GM21447 (cell line): ENCODE measurements at regions not wholly inside any gene's neighbourhood (a gene's known extent, or its start where the extent isn't known, plus 50 kb on each side); places are given as distances from the start of the nearest gene placed in this dataset.
"Not testable (repeated sequence)": the region's sequence is repeated elsewhere in the genome, so short reads cannot be mapped to it uniquely, and the experiment has no call there.

Experiments
- ATAC-seq: cut with Tn5 transposase; IDR thresholded peaks from one replicate; pipeline ENCODE4 v1.9.1; 2021; ENCODE audit not compliant: unreplicated experiment

DNA sequence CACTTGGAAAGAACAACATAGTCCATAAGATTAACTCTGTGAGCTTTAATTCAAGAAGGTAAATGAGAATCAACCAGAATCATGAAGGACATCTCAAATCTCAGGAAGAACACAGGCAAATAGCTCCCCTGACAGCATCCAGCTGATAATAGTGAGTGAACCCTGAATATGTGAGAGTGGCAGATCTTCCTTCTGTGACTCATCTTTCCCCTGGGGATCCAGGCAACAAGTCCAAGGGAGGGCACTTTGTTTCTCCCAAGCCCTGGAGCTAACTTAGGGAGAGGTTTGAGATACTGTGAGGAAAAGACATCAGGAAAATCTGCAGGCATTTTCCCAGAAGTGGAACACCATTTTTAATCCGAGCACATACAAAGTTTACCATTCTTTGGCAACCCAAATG lies 763.9 kb upstream of the MGAT4C start:
- ATAC-seq: no peak

- ATAC-seq: no peak
These were observed 759.2 kb upstream of the MGAT4C start for GRCh38 chr12:87015352-87015751.

GRCh38 chr12:87008785-87009384 lies 752.7 kb upstream of the MGAT4C start:
- ATAC-seq: no peak

GRCh38 chr12:87001102-87001501 lies 744.9 kb upstream of the MGAT4C start:
- no peak for ATAC-seq

GRCh38 chr12:86985298-86985697 lies 729.1 kb upstream of the MGAT4C start:
- no peak for ATAC-seq

GRCh38 chr12:86970595-86970994 lies 714.4 kb upstream of the MGAT4C start:
- ATAC-seq: not testable (repeated sequence)

DNA sequence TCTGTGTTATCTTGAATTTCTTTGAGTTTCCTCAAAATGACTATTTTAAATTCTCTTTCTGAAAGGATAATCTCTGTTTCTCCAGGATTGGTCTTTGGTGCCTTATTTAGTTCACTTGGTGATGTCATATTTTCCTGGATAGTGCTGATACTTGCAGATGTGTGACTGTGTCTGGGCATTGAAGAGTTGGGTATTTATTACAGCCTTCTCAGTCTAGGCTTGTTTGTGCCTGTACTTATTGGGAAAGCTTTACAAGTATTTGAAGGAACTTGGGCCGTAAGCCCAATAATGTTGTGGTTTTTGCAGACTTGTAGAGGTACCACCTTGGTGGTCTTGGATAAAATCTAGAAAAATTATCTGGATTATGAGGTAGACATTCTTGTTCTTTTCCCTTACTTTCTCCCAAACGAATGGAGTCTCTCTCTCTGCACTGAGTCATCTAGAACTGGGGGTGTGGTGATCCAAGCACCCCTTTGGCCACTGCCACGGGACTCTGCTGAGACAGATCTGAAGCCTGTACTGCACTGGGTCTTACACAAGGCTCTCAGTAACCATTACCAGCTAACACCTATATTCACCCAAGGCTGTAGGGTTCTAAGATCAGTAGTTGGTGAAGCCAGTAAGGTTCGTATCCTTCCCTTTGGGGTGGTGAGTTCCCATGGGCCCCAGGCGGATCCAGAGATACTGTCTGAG lies 703.7 kb upstream of the MGAT4C start:
- no peak for ATAC-seq

DNA sequence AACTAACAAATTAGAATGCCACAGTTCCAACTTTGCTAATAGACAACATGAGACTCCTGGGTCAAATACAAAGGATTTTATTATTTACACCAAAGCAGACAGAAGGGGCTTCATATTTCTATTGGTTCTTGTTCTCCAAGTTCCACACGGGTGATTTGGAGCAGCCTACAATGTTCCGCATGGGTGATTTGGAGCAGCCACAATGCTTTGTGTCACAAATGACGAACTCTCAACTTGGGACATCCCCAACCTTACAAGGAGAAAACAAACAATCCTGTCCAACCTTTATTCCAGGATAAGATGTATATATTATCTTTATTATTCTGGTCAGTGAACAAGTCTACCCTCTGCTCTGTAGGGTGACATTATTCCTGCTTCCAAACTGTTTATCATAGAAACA lies 694.3 kb upstream of the MGAT4C start:
- no peak for ATAC-seq

DNA sequence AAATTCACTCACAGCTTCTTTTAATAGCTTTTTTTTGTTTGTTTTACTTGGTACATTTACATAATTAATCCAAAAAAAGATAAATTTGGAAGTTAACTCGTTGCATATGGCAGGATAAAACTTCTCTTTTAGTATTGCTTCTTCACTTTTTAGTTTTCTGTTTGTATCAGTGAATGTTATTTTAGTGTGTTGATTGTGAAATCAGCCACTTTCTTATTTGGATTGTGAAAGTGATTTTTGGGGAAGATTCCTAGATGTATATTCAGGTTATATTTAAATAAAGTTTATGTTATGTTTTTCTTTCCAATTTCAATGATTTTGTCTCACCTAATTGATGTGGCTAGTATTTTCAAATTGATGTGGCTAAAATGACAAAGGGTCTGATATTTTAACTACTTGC lies 693.9 kb upstream of the MGAT4C start:
- no peak for ATAC-seq

DNA sequence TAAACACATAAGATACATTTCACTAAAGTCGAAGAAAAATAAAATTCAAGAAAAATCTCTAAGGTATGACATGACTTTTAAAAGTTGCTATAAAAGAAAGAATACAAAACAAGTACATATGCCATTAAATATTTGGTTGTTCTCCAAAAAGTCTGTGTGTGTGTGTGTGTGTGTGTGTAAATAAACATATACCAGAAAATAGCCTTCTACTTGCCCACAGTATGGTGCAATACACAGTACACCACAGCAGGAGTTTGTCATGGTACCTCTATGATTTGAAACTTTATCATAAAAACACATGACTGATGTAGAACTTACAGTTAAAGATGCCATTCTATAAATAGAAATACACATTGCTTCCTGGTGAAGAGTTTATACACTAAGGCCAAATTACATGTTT lies 692.7 kb upstream of the MGAT4C start:
- no peak for ATAC-seq

- no peak for ATAC-seq
These were observed 689.5 kb upstream of the MGAT4C start for GRCh38 chr12:86945685-86946196.

GRCh38 chr12:86944197-86944819 lies 688.1 kb upstream of the MGAT4C start:
- not testable (repeated sequence) for ATAC-seq

- ATAC-seq: no peak
These were observed 675.5 kb upstream of the MGAT4C start for GRCh38 chr12:86931714-86932113.

DNA sequence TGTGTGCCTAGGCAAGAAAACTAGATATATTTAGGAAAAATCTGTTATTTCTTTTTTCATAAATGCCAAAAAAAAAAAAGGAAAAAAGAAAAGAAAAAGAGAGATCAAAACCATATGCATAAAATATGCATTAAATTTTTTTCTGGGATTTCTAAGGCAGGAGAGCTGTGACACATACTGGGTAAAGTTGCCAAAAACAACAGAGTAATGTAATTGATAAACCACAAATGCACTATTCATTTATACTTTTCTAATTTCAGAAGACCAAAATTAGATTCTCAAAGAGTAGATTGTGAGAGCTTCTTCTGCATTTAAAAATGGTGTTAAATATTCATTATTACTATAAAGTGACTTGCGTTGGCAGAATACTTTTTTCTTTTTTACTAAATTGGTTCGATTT lies 673.8 kb upstream of the MGAT4C start:
- ATAC-seq: no peak

DNA sequence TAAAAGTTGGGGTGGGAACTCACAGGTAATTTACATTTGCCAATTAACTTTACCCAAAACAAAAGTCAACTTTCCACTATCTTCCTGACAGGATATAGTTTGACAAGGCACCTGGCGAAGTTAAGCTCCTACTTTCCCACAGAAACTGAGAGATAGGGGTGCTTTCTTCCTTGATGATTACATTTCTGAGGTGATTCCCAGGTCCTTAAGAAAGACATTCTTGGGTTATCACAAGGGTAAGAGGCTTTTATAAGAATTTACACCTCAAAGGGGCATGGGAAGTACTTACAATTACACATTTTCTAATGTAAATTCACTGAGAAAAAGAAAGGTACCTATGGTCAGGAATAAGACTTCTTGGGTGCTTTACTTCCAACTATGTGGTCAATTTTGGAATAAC lies 660.9 kb upstream of the MGAT4C start:
- no peak for ATAC-seq

DNA sequence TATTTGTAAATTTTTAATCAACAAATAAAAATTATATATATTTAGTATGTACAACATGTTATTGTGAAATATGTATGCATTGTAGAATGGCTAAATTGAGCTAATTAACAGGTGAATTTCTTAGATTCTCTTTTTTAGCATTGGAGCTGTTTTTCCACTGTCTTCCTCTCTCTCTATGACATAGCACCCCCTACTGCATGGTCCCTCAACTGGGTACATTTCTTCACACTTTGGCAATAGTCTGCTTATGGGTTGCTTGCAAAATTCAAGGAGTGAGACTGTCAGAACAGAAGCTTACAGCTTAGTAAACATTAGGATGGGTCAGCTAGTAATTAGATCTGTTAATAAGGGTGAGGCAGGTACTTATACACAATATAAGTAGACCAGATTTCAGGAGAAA lies 658.5 kb upstream of the MGAT4C start:
- no peak for ATAC-seq

DNA sequence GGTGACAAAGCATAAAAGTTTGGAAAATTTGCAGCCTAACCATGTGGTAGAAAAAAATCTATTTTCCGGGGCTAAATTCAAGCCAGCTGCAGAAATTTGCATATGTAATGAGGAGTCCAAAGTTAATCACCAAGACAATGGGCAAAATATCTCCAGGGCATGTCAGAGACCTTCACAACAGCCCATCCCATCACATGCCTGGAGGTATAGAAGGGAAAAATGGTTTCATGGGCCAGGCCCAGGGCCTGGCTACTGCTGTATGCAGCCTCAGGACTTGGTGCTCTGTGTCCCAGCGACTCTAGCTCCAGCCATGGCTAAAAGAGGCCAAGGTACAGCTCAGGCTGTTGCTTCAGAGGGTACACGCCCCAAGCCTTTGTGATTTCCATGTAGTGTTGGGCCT lies 655.8 kb upstream of the MGAT4C start:
- ATAC-seq: no peak

GRCh38 chr12:86903159-86903558 lies 647.0 kb upstream of the MGAT4C start:
- no peak for ATAC-seq

DNA sequence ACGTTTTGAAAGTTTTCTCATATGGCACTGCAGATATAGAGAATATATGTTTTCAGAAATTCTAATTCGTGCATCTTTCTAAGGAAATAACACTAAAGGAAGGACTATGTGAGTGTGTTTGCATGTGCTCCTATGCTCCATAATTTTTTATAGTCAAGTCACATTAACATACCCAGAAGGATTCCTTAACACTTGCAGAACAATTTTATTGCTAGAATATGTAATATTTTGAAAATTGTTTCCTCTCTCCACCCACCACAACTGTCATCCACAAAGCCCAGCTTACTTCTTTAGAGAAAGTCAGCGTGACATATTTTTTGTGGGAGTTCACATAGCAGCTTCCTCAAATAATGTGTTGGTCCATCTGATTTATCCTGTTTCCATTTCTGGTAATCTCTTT lies 604.6 kb upstream of the MGAT4C start:
- no peak for ATAC-seq

- no peak for ATAC-seq
These were observed 596.3 kb upstream of the MGAT4C start for GRCh38 chr12:86852451-86852850.

GRCh38 chr12:86838711-86839110 lies 582.5 kb upstream of the MGAT4C start:
- ATAC-seq: no peak

DNA sequence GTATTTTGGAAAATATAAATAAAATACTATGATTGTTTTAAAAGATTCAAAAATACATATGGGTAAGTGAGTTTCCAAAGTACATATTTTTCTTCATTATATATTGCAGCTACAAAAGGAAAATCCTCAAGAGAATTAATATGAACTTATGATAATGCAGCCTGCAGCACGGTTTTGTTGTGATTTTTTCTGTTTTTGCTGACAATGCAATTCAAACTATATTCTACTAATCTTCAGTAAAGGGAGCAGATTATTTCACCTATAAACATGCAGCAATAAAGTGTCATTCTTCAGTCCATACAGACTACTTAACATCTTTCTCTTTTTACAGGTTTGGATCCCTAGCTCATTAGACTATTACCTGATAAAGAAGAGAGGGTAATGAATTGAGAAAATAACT lies 582.1 kb upstream of the MGAT4C start:
- no peak for ATAC-seq
